ENCODE measurements at regions not wholly inside any gene's neighbourhood (a gene's known extent, or its start where the extent isn't known, plus 50 kb on each side); places are given as distances from the start of the nearest gene placed in this dataset.

DNA sequence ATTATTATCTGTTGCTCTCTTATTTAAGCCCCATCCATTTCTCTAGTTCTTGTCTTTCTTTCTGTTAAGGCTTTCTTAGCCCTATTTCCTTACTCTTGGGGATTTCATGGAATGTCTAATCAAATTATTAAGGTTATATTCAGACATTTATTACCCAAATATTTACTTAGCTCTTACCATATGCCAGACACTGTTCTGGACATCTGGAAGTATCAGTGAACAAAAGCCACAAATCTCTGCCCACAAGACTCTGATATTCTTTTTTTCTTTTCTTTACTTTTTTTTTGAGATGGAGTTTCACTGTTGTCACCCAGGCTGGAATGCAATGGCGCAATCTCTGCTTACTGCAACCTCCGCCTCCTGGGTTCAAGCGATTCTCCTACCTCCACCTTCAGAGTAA lies 74.3 kb upstream of the NBL1 start:
- POLR2A ChIA-PET (ENCODE audit: low non-redundant PET): no interaction called here
- CTCF ChIA-PET: no interaction called here

DNA sequence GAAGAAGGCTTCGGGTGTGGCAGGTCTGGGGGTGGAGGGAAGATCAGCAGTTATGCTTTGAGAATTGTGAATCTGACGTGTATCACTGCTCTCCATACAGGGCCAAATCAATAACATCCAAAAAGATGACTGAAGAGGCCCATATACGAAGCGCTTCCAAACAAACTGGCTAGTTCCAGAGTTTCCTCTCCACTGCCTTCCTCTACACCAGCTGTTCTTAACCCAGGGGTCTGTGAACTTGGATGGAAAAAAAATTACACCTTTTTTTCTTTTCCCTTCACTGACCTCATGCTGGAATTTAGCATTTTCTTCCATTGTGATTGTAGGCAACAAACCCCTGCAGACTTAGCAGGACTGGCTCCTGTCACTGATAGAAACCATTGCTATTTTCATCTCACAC lies 77.1 kb upstream of the NBL1 start:
- Histone ChIP-seq H3K27ac (ENCODE audit: low read depth, low read length, poor library complexity, severe bottlenecking) (no peak overlapping the region), H3K36me3 (ENCODE audit: insufficient read depth, low read length, poor library complexity, severe bottlenecking) (no peaks in the 10 kb centered on the region), H3K9me3 (ENCODE audit: low read depth, low read length, poor library complexity, severe bottlenecking) (no peaks in the 10 kb centered on the region), H3K4me1 (ENCODE audit: insufficient read depth, low read length, poor library complexity, severe bottlenecking) (no peaks in the 10 kb centered on the region), H3K4me3 (ENCODE audit: low read depth, low read length, poor library complexity, severe bottlenecking) (no peak overlapping the region), H3K27me3 (replicated peaks; ENCODE audit: insufficient read depth, low read depth, low read length, poor library complexity) (no peaks in the 10 kb centered on the region)
- no peak for DNase-seq (ENCODE audit: low spot score)
- CTCF ChIA-PET: no interaction called here
- TF ChIP-seq CTCF (conservative IDR thresholded peaks at IDR 0.05; ENCODE audit: low read depth, low read length): no peak
- TF ChIP-seq EZH2 (IDR thresholded peaks at IDR 0.05; ENCODE audit: borderline replicate concordance, low read depth, low read length, poor library complexity, severe bottlenecking): no peak
- intact Hi-C loops (cut with micrococcal nuclease; ENCODE audit: unreplicated experiment): no loop called here
- no TSS peak for BruUV-seq (replicated peaks)
- POLR2A ChIA-PET (ENCODE audit: low non-redundant PET): no interaction called here

More for the DNA sequence above, 74.3 kb upstream of the NBL1 start:
- no peak overlapping the region for H3K4me3 ChIP-seq (ENCODE audit: low read depth, low read length, poor library complexity, severe bottlenecking)
- BruUV-seq (replicated peaks): no TSS peak
- intact Hi-C loops (cut with micrococcal nuclease; ENCODE audit: unreplicated experiment): no loop called here
- no peaks in the 10 kb centered on the region for H3K9me3 ChIP-seq (ENCODE audit: low read depth, low read length, poor library complexity, severe bottlenecking)
- H3K27me3 ChIP-seq (replicated peaks; ENCODE audit: insufficient read depth, low read depth, low read length, poor library complexity): no peaks in the 10 kb centered on the region
- no peaks in the 10 kb centered on the region for H3K36me3 ChIP-seq (ENCODE audit: insufficient read depth, low read length, poor library complexity, severe bottlenecking)
- H3K4me1 ChIP-seq (ENCODE audit: insufficient read depth, low read length, poor library complexity, severe bottlenecking): no peaks in the 10 kb centered on the region
- H3K27ac ChIP-seq (ENCODE audit: low read depth, low read length, poor library complexity, severe bottlenecking): no peak overlapping the region
- no peak for DNase-seq (ENCODE audit: low spot score)
- TF ChIP-seq EZH2 (IDR thresholded peaks at IDR 0.05; ENCODE audit: borderline replicate concordance, low read depth, low read length, poor library complexity, severe bottlenecking) (no peak), CTCF (conservative IDR thresholded peaks at IDR 0.05; ENCODE audit: low read depth, low read length) (no peak)

DNA sequence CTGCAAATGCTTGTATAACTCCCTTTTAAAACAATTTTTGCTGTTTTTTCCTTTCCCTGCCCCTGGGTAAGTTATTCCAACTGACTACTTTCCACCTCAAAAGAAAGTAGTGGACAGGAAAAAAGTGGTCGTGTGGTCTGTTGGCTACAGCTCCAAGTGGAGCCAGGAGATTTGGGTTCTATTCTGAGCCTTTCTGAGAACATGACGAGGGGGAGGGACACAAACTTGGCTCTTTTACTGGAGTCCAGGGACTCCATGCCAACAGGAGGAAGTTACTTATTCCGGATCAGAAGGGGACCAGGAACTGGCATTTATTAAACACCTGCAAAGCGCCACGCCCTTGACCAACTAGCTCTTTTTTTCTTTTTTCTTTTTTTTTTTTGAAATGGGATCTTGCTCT lies 79.0 kb upstream of the CAPZB start:
- Histone ChIP-seq H3K27ac (ENCODE audit: low read depth, low read length, poor library complexity, severe bottlenecking) (no peak overlapping the region), H3K36me3 (ENCODE audit: insufficient read depth, low read length, poor library complexity, severe bottlenecking) (no peaks in the 10 kb centered on the region), H3K27me3 (replicated peaks; ENCODE audit: insufficient read depth, low read depth, low read length, poor library complexity) (no peaks in the 10 kb centered on the region), H3K4me3 (ENCODE audit: low read depth, low read length, poor library complexity, severe bottlenecking) (no peak overlapping the region), H3K9me3 (ENCODE audit: low read depth, low read length, poor library complexity, severe bottlenecking) (no peaks in the 10 kb centered on the region), H3K4me1 (ENCODE audit: insufficient read depth, low read length, poor library complexity, severe bottlenecking) (no peaks in the 10 kb centered on the region)
- BruUV-seq (replicated peaks): no TSS peak
- TF ChIP-seq EZH2 (IDR thresholded peaks at IDR 0.05; ENCODE audit: borderline replicate concordance, low read depth, low read length, poor library complexity, severe bottlenecking) (no peak), CTCF (conservative IDR thresholded peaks at IDR 0.05; ENCODE audit: low read depth, low read length) (no peak)
- POLR2A ChIA-PET (ENCODE audit: low non-redundant PET): no interaction called here
- no peak for DNase-seq (ENCODE audit: low spot score)
- intact Hi-C loops (cut with micrococcal nuclease; ENCODE audit: unreplicated experiment): no loop called here
- CTCF ChIA-PET: interaction anchor here (0.7 kb wide), 1 partner anchor 93 kb away, joined by 3 read pairs; no protein-coding TSS in a partner anchor
